Smooth muscle cell (in vitro differentiated cells): ENCODE measurements at regions not wholly inside any gene's neighbourhood (a gene's known extent, or its start where the extent isn't known, plus 50 kb on each side); places are given as distances from the start of the nearest gene placed in this dataset.

Experiments
- DNase-seq: peaks from one replicate; lab custom pipeline; 2025; ENCODE audit not compliant: unreplicated experiment; lab: John Stamatoyannopoulos, UW
- H2AFZ ChIP-seq: fragments of 200-600 bp; sonication (generic); 2 replicates; pipeline ENCODE4 v1.6.0; 2016; ENCODE audit warnings: antibody characterized with exemption, low read depth, mild to moderate bottlenecking
- H3F3A ChIP-seq: fragments of 200-600 bp; sonication (generic); 2 replicates; pipeline ENCODE4 v1.6.0; 2017; ENCODE audit warnings: antibody characterized with exemption, low read depth
- H3K27ac ChIP-seq: fragments of 200-600 bp; sonication (generic); 2 replicates; pipeline ENCODE4 v1.5.1; 2016; ENCODE audit warnings: low read depth, mild to moderate bottlenecking
- H3K27me3 ChIP-seq: fragments of 200-600 bp; sonication (generic); 2 replicates; pipeline ENCODE4 v1.6.1; 2016; ENCODE audit warnings: low read depth, mild to moderate bottlenecking
- H3K36me3 ChIP-seq: fragments of 200-600 bp; sonication (generic); 2 replicates; pipeline ENCODE4 v1.5.1; 2016; ENCODE audit warnings: low read depth
- H3K4me1 ChIP-seq: fragments of 200-600 bp; sonication (generic); 2 replicates; pipeline ENCODE4 v1.5.1; 2016; ENCODE audit warnings: low read depth
- H3K4me2 ChIP-seq: fragments of 200-600 bp; sonication (generic); 2 replicates; pipeline ENCODE4 v1.6.0; 2016; ENCODE audit warnings: mild to moderate bottlenecking
- H3K4me3 ChIP-seq: fragments of 200-600 bp; sonication (generic); 2 replicates; pipeline ENCODE4 v1.5.1; 2016; ENCODE audit warnings: mild to moderate bottlenecking
- H3K79me2 ChIP-seq: fragments of 200-600 bp; sonication (generic); 2 replicates; pipeline ENCODE4 v1.6.0; 2016; ENCODE audit warnings: low read depth, mild to moderate bottlenecking
- H3K9ac ChIP-seq: fragments of 200-600 bp; sonication (generic); 2 replicates; pipeline ENCODE4 v1.6.0; 2016; ENCODE audit warnings: low read depth
- H3K9me3 ChIP-seq: fragments of 200-600 bp; sonication (generic); replicated peaks from 2 replicates; pipeline ENCODE4 v1.5.1; 2016; ENCODE audit warnings: low read depth
- H4K20me1 ChIP-seq: fragments of 200-600 bp; sonication (generic); 2 replicates; pipeline ENCODE4 v1.6.0; 2016; ENCODE audit warnings: low read depth
- WGBS: methylation state at CpG from one replicate; pipeline ENCODE4 v1.1.7; 2016; ENCODE audit warnings: low lambda C conversion rate; 5-methylcytosine and 5-hydroxymethylcytosine counted together
- TF ChIP-seq, protein P1 (sequence below): fragments of 200-600 bp; sonication (generic); IDR thresholded peaks from 2 replicates; pipeline ENCODE4 v1.5.1; 2017; ENCODE audit warnings: borderline replicate concordance, mild to moderate bottlenecking, antibody characterized with exemption; ENCODE audit not compliant: insufficient read depth, poor library complexity, severe bottlenecking

DNA sequence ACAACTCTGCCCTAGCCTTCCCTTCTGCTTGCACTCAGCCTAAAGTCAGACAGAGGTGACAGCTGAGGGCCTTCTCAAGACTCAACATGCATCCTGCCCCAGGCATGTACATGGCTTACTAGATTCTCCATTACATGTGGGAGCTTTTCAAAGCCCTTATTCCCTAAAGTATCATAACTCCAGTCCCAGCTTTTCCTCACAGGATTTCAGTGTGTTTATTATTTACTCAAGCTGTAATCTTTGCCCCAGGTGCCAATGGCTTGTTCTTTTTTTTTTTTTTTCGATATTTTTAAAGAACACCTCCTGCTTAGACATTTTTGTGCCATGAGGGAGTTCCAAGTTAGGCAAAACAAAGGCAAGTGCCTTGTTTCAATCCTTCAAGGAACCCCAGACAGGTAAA lies 154.0 kb upstream of the RADX start:
- no peak for DNase-seq
- no peak overlapping the region for H3K4me3 ChIP-seq
- TF ChIP-seq, protein P1, sequence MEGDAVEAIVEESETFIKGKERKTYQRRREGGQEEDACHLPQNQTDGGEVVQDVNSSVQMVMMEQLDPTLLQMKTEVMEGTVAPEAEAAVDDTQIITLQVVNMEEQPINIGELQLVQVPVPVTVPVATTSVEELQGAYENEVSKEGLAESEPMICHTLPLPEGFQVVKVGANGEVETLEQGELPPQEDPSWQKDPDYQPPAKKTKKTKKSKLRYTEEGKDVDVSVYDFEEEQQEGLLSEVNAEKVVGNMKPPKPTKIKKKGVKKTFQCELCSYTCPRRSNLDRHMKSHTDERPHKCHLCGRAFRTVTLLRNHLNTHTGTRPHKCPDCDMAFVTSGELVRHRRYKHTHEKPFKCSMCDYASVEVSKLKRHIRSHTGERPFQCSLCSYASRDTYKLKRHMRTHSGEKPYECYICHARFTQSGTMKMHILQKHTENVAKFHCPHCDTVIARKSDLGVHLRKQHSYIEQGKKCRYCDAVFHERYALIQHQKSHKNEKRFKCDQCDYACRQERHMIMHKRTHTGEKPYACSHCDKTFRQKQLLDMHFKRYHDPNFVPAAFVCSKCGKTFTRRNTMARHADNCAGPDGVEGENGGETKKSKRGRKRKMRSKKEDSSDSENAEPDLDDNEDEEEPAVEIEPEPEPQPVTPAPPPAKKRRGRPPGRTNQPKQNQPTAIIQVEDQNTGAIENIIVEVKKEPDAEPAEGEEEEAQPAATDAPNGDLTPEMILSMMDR, result no peak
- no peak overlapping the region for H3K27ac ChIP-seq
- no peaks in the 10 kb centered on the region for H3K36me3 ChIP-seq
- H3F3A ChIP-seq, result no peaks in the 10 kb centered on the region
- H3K9ac ChIP-seq, result no peak overlapping the region
- no peaks in the 10 kb centered on the region for H3K27me3 ChIP-seq
- no peak overlapping the region for H2AFZ ChIP-seq
- H3K4me2 ChIP-seq, result no peak overlapping the region
- no peaks in the 10 kb centered on the region for H4K20me1 ChIP-seq
- 43% methylated on average over 1 of the region's 1 CpG for WGBS
- no peaks in the 10 kb centered on the region for H3K4me1 ChIP-seq
- H3K79me2 ChIP-seq, result no peaks in the 10 kb centered on the region
- H3K9me3 ChIP-seq, result no peaks in the 10 kb centered on the region

DNA sequence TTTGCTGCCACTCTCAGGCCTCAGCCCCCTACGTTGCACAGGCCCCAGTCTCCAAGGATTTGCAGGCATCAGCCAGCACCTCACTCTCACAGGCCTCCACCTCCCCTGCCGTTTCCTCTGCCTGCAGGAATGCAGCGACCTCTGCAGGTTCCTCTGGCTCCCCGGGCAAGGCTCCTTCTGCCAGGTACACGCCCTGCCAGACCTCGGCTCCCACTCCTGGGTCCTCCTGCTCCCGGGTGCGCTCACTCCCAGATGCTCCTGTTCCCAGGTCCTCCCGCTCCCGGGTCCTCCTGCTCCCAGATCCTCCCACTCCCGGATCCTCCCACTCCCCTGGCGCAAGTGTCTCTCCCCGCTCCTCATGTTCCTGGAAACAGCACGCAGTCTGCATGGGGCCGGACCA lies 144.4 kb upstream of the RADX start:
- no peak overlapping the region for H3K9ac ChIP-seq
- DNase-seq, result no peak
- no peak overlapping the region for H3K27ac ChIP-seq
- no peaks in the 10 kb centered on the region for H3K9me3 ChIP-seq
- no peak overlapping the region for H3K4me2 ChIP-seq
- H4K20me1 ChIP-seq, result no peaks in the 10 kb centered on the region
- H3K36me3 ChIP-seq, result no peaks in the 10 kb centered on the region
- H3K4me3 ChIP-seq, result no peak overlapping the region
- no peaks in the 10 kb centered on the region for H3K79me2 ChIP-seq
- no peaks in the 10 kb centered on the region for H3K4me1 ChIP-seq
- WGBS, result 76% methylated on average over 15 of the region's 15 CpGs
- no peak overlapping the region for H2AFZ ChIP-seq
- TF ChIP-seq, protein P1, result no peak
- no peaks in the 10 kb centered on the region for H3K27me3 ChIP-seq
- no peaks in the 10 kb centered on the region for H3F3A ChIP-seq

DNA sequence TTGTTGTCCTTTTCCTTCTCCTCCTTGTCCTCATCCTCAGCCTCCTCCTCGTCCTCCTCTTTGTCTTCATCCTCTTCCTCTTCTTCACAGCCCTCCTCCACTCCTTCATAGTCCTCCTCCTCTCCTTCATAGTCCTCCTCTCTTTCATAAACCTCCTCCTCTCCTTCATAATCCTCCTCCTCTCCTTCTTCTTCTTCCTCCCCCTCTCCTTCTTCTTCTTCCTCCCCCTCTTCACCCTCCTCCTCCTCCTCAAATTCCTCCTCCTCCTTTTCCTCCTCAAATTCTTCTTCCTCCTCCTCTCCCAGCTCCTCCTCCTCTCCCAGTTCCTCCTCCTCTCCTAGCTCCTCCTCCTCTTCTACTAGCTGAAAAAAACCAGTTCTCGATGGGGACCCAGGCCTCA lies 143.8 kb upstream of the RADX start:
- Histone ChIP-seq H3K27ac (no peak overlapping the region), H3K4me3 (no peak overlapping the region), H2AFZ (no peak overlapping the region), H3K27me3 (no peaks in the 10 kb centered on the region), H3K9me3 (no peaks in the 10 kb centered on the region), H3F3A (no peaks in the 10 kb centered on the region), H3K36me3 (no peaks in the 10 kb centered on the region), H3K4me1 (no peaks in the 10 kb centered on the region), H3K4me2 (no peak overlapping the region), H3K79me2 (no peaks in the 10 kb centered on the region), H4K20me1 (no peaks in the 10 kb centered on the region), H3K9ac (no peak overlapping the region)
- TF ChIP-seq, protein P1, result no peak
- WGBS, result 73% methylated on average over 2 of the region's 2 CpGs
- no peak for DNase-seq

DNA sequence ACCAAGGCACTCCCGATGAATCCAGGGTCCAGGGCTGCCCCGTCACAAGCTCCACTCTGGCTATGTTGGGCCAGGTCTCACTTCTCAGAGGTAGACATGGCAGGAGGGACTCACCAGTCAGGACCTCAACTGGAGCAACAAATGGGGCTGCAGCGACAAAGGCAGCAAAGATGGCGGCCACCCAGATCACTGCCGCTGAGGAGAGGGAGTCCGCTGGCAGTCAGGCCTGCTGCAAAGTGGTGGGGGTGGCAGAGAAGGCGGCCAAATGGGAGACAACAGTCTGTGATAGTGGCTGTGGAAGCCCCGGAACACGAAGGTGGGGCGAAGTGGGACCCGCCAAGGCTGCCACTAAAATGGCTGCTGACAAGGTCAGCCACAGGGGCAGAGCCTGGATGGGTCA lies 143.3 kb upstream of the RADX start:
- Histone ChIP-seq H3K4me1 (no peaks in the 10 kb centered on the region), H3K36me3 (no peaks in the 10 kb centered on the region), H3K27ac (no peak overlapping the region), H2AFZ (no peak overlapping the region), H3K79me2 (no peaks in the 10 kb centered on the region), H4K20me1 (no peaks in the 10 kb centered on the region), H3K4me3 (no peak overlapping the region), H3K9ac (no peak overlapping the region), H3K27me3 (no peaks in the 10 kb centered on the region), H3K4me2 (no peak overlapping the region), H3F3A (no peaks in the 10 kb centered on the region), H3K9me3 (no peaks in the 10 kb centered on the region)
- no peak for DNase-seq
- TF ChIP-seq, protein P1, result no peak
- WGBS, result 84% methylated on average over 11 of the region's 11 CpGs
